T-helper 17 cell (primary cell): ENCODE measurements at regions not wholly inside any gene's neighbourhood (a gene's known extent, or its start where the extent isn't known, plus 50 kb on each side); places are given as distances from the start of the nearest gene placed in this dataset.

Experiments used
- ATAC-seq: fragments of 150-1000 bp; cut with Tn5 transposase; 2 replicates; pipeline ENCODE4 v1.10.0; 2021; ENCODE audit warnings: mild to moderate bottlenecking, moderate library complexity
- DNase-seq, 3 donors: peaks; one replicate each; pipeline versions ENCODE4 v3.0.0 to v3.0.0-alpha.2; 2020 to 2021
- H3K9me3 ChIP-seq: one replicate; pipeline ENCODE4 v1.7.0; 2013; ENCODE audit warnings: low read length, mild to moderate bottlenecking; ENCODE audit not compliant: control insufficient read depth, poor library complexity, severe bottlenecking
- H3K27ac Mint-ChIP-seq: one replicate; pipeline ENCODE4 v1.8.0; 2022; ENCODE audit warnings: mild to moderate bottlenecking, moderate library complexity, mixed read lengths
- H3K27me3 Mint-ChIP-seq: one replicate; pipeline ENCODE4 v1.8.0; 2022; ENCODE audit warnings: mixed read lengths
- H3K36me3 Mint-ChIP-seq: one replicate; pipeline ENCODE4 v1.8.0; 2022; ENCODE audit warnings: low read depth, mixed read lengths
- H3K4me1 Mint-ChIP-seq: one replicate; pipeline ENCODE4 v1.8.0; 2022; ENCODE audit warnings: mild to moderate bottlenecking, mixed read lengths
- H3K4me3 Mint-ChIP-seq: one replicate; pipeline ENCODE4 v1.8.0; 2022; ENCODE audit warnings: mild to moderate bottlenecking, moderate library complexity, mixed read lengths

GRCh38 chr18:10111191-10111590 lies 197.4 kb downstream of the VAPA start:
- H3K9me3 ChIP-seq: no peaks in the 10 kb centered on the region
- Mint-ChIP-seq H3K27me3 (peaks cover 20% of the 10 kb centered on the region), H3K4me1 (no peaks in the 10 kb centered on the region), H3K27ac (no peak overlapping the region), H3K4me3 (no peak overlapping the region), H3K36me3 (no peaks in the 10 kb centered on the region)
- DNase-seq: no peak
- ATAC-seq: no peak

GRCh38 chr18:10111944-10112343 lies 198.1 kb downstream of the VAPA start:
- no peaks in the 10 kb centered on the region for H3K9me3 ChIP-seq
- no peak overlapping the region for H3K4me3 Mint-ChIP-seq
- peaks cover 20% of the 10 kb centered on the region for H3K27me3 Mint-ChIP-seq
- no peak for DNase-seq
- no peak overlapping the region for H3K27ac Mint-ChIP-seq
- no peak for ATAC-seq
- no peaks in the 10 kb centered on the region for H3K4me1 Mint-ChIP-seq
- no peaks in the 10 kb centered on the region for H3K36me3 Mint-ChIP-seq

GRCh38 chr18:10113121-10114022 lies 199.6 kb downstream of the VAPA start:
- peaks cover 22% of the 10 kb centered on the region for H3K27me3 Mint-ChIP-seq
- H3K27ac Mint-ChIP-seq: no peak overlapping the region
- H3K36me3 Mint-ChIP-seq: no peaks in the 10 kb centered on the region
- no peak for DNase-seq
- no peak overlapping the region for H3K4me3 Mint-ChIP-seq
- H3K9me3 ChIP-seq: no peaks in the 10 kb centered on the region
- no peak for ATAC-seq
- H3K4me1 Mint-ChIP-seq: no peaks in the 10 kb centered on the region

GRCh38 chr18:10114717-10115463 lies 201.1 kb downstream of the VAPA start:
- Mint-ChIP-seq H3K4me1 (no peaks in the 10 kb centered on the region), H3K27me3 (peaks cover 24% of the 10 kb centered on the region), H3K27ac (no peak overlapping the region), H3K36me3 (no peaks in the 10 kb centered on the region), H3K4me3 (no peak overlapping the region)
- ATAC-seq (no peak), DNase-seq (no peak)
- no peaks in the 10 kb centered on the region for H3K9me3 ChIP-seq

GRCh38 chr18:10116574-10116973 lies 202.8 kb downstream of the VAPA start:
- no peak for DNase-seq
- no peaks in the 10 kb centered on the region for H3K36me3 Mint-ChIP-seq

GRCh38 chr18:10119528-10119927 lies 205.7 kb downstream of the VAPA start:
- H3K9me3 ChIP-seq: no peaks in the 10 kb centered on the region
- Mint-ChIP-seq H3K27ac (no peak overlapping the region), H3K4me1 (peaks cover 12% of the 10 kb centered on the region), H3K36me3 (no peaks in the 10 kb centered on the region), H3K4me3 (no peak overlapping the region), H3K27me3 (peaks cover 13% of the 10 kb centered on the region)
- ATAC-seq (no peak), DNase-seq (no peak)

More at GRCh38 chr18:10116574-10116973, 202.8 kb downstream of the VAPA start:
- Mint-ChIP-seq H3K27me3 (peaks cover 19% of the 10 kb centered on the region), H3K27ac (no peak overlapping the region), H3K4me1 (no peaks in the 10 kb centered on the region), H3K4me3 (no peak overlapping the region)
- H3K9me3 ChIP-seq: no peaks in the 10 kb centered on the region
- ATAC-seq: no peak

GRCh38 chr18:10119991-10120390 lies 206.2 kb downstream of the VAPA start:
- Mint-ChIP-seq H3K4me3 (no peak overlapping the region), H3K27me3 (peaks cover 13% of the 10 kb centered on the region), H3K27ac (no peak overlapping the region), H3K4me1 (peaks cover 12% of the 10 kb centered on the region), H3K36me3 (no peaks in the 10 kb centered on the region)
- H3K9me3 ChIP-seq: no peaks in the 10 kb centered on the region
- no peak for DNase-seq
- no peak for ATAC-seq

GRCh38 chr18:10120622-10121021 lies 206.8 kb downstream of the VAPA start:
- Mint-ChIP-seq H3K4me3 (no peak overlapping the region), H3K4me1 (peaks cover 12% of the 10 kb centered on the region), H3K27me3 (peaks cover 9% of the 10 kb centered on the region), H3K27ac (no peak overlapping the region), H3K36me3 (no peaks in the 10 kb centered on the region)
- DNase-seq (no peak), ATAC-seq (no peak)
- H3K9me3 ChIP-seq: no peaks in the 10 kb centered on the region

- H3K4me1 Mint-ChIP-seq: peaks cover 12% of the 10 kb centered on the region
- no peaks in the 10 kb centered on the region for H3K9me3 ChIP-seq
- no peaks in the 10 kb centered on the region for H3K36me3 Mint-ChIP-seq
- no peak for ATAC-seq
- DNase-seq: no peak
- H3K4me3 Mint-ChIP-seq: no peak overlapping the region
- H3K27ac Mint-ChIP-seq: no peak overlapping the region
- H3K27me3 Mint-ChIP-seq: peaks cover 5% of the 10 kb centered on the region
These were observed 207.2 kb downstream of the VAPA start for GRCh38 chr18:10121028-10121427.

GRCh38 chr18:10121786-10122515 lies 208.1 kb downstream of the VAPA start:
- DNase-seq (no peak), ATAC-seq (no peak)
- H3K4me1 Mint-ChIP-seq: peaks cover 12% of the 10 kb centered on the region
- H3K36me3 Mint-ChIP-seq: no peaks in the 10 kb centered on the region
- H3K9me3 ChIP-seq: no peaks in the 10 kb centered on the region
- no peak overlapping the region for H3K27ac Mint-ChIP-seq
- peaks cover 6% of the 10 kb centered on the region for H3K27me3 Mint-ChIP-seq
- no peak overlapping the region for H3K4me3 Mint-ChIP-seq

- DNase-seq (no peak), ATAC-seq (peak; percentile 14)
- peak overlapping the region; percentile 33 for H3K4me3 Mint-ChIP-seq
These were observed 209.5 kb downstream of the VAPA start for GRCh38 chr18:10122988-10123950.

GRCh38 chr18:10124071-10124470 lies 210.3 kb downstream of the VAPA start:
- H3K9me3 ChIP-seq: no peaks in the 10 kb centered on the region
- no peak for DNase-seq
- no peak for ATAC-seq
- H3K4me3 Mint-ChIP-seq: no peak overlapping the region
- H3K36me3 Mint-ChIP-seq: no peaks in the 10 kb centered on the region
- peaks cover 19% of the 10 kb centered on the region for H3K27me3 Mint-ChIP-seq
- H3K27ac Mint-ChIP-seq: peak overlapping the region; percentile 84
- H3K4me1 Mint-ChIP-seq: peaks cover 12% of the 10 kb centered on the region

More at GRCh38 chr18:10122988-10123950, 209.5 kb downstream of the VAPA start:
- Mint-ChIP-seq H3K27me3 (peaks cover 14% of the 10 kb centered on the region), H3K4me1 (peaks cover 12% of the 10 kb centered on the region), H3K36me3 (no peaks in the 10 kb centered on the region), H3K27ac (no peak overlapping the region)
- no peaks in the 10 kb centered on the region for H3K9me3 ChIP-seq
